Ascending aorta (tissue), 2 donors: ENCODE measurements at regions not wholly inside any gene's neighbourhood (a gene's known extent, or its start where the extent isn't known, plus 50 kb on each side); places are given as distances from the start of the nearest gene placed in this dataset.

Experiments used
- DNase-seq, 2 donors: peaks; one replicate each; pipeline ENCODE4 v3.0.0-alpha.2; 2019; ENCODE audit warnings: low spot score in 2 of 2
- H3K27ac ChIP-seq, 2 donors: fragments of 200-600 bp; sonication (generic); one replicate each; pipeline ENCODE4 v1.5.1; 2016 to 2017; ENCODE audit warnings: mild to moderate bottlenecking in 1 of 2
- H3K27me3 ChIP-seq: fragments of 200-600 bp; sonication (generic); one replicate; pipeline ENCODE4 v1.5.1; 2017
- H3K36me3 ChIP-seq, 2 donors: fragments of 200-600 bp; sonication (generic); one replicate each; pipeline ENCODE4 v1.5.1; 2016
- H3K4me1 ChIP-seq, 2 donors: fragments of 200-600 bp; sonication (generic); one replicate each; pipeline ENCODE4 v1.5.1; 2016 to 2017; ENCODE audit warnings: mild to moderate bottlenecking in 1 of 2
- H3K4me3 ChIP-seq, 2 donors: fragments of 200-600 bp; sonication (generic); one replicate each; pipeline ENCODE4 v1.5.1; 2016 to 2017; ENCODE audit warnings: mild to moderate bottlenecking in 1 of 2
- H3K9me3 ChIP-seq, 2 donors: fragments of 200-600 bp; sonication (generic); one replicate each; pipeline ENCODE4 v1.5.1; 2016
- intact Hi-C: fragments of 100-400 bp; cut with DNase I; formaldehyde crosslinking; loops from one replicate; pipeline ENCODE4 v1.15.1; 2023
- TF ChIP-seq, protein P1 (sequence below), 3 experiments: fragments of 200-600 bp in 2 of 3; fragments of 450-650 bp in 1 of 3; sonication (generic) in 2 of 3; IDR thresholded peaks; one replicate each; pipeline ENCODE4 v1.5.1; 2016 to 2019; ENCODE audit warnings: antibody characterized with exemption in 3 of 3, mild to moderate bottlenecking in 1 of 3, moderate library complexity in 1 of 3

DNA sequence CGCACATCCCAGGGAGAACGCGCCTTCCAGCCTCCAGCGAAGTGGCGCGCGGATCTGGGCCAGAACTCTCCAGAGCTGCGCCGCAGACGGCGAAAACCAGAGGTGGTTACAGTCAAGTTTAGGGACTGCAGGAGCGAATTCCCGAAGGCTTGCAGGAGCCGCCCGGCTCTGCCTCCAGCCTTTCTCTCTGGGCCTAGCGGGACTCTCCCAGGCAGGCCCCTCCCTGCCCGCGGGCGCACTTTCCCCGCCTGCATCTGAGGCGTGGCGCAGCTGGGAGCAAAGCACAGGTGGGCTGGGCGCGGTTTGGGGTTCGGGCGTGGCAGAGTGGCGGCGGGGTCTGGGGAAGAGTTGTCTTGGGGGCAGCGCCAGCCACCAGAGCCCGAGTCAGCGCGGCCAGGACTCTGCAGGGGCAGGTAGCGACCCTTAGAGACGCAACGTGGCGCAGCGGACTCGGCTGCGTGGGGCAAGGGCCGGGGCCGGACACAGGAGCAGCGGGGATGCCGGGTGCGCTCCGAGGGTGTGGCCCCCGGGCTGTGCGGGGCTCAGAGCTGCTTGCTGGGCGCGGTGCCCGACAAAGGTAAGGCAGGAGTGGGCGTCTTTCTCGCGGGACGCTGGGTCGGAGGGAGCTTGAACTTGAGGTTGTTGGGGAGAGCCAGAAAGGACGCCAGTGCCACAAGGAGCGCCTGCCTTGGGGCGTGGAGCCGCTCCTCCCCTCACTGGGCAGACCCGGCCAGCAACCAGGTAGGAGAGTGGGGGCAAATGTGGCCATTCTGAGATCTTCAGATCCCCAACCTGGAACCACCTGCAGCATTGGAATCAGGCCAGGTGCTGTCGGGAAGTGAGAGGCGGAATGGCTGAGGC lies 1126.0 kb downstream of the AACS start:
- no peak for DNase-seq
- H3K27ac ChIP-seq = no peak overlapping the region
- no peaks in the 10 kb centered on the region for H3K27me3 ChIP-seq
- TF ChIP-seq, protein P1, sequence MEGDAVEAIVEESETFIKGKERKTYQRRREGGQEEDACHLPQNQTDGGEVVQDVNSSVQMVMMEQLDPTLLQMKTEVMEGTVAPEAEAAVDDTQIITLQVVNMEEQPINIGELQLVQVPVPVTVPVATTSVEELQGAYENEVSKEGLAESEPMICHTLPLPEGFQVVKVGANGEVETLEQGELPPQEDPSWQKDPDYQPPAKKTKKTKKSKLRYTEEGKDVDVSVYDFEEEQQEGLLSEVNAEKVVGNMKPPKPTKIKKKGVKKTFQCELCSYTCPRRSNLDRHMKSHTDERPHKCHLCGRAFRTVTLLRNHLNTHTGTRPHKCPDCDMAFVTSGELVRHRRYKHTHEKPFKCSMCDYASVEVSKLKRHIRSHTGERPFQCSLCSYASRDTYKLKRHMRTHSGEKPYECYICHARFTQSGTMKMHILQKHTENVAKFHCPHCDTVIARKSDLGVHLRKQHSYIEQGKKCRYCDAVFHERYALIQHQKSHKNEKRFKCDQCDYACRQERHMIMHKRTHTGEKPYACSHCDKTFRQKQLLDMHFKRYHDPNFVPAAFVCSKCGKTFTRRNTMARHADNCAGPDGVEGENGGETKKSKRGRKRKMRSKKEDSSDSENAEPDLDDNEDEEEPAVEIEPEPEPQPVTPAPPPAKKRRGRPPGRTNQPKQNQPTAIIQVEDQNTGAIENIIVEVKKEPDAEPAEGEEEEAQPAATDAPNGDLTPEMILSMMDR (IDR thresholded peaks at IDR 0.05) = no peak
- H3K4me3 ChIP-seq = peak overlapping the region in 1 of 2 donors; percentile 35
- no peaks in the 10 kb centered on the region for H3K9me3 ChIP-seq
- no peaks in the 10 kb centered on the region for H3K4me1 ChIP-seq
- H3K36me3 ChIP-seq = no peaks in the 10 kb centered on the region
- intact Hi-C loops = no loop called here

- no peak for DNase-seq
- Histone ChIP-seq H3K9me3 (no peaks in the 10 kb centered on the region), H3K27me3 (no peaks in the 10 kb centered on the region), H3K27ac (no peak overlapping the region), H3K4me1 (no peaks in the 10 kb centered on the region), H3K36me3 (no peaks in the 10 kb centered on the region), H3K4me3 (no peak overlapping the region)
- TF ChIP-seq, protein P1 (IDR thresholded peaks at IDR 0.05) = no peak
- intact Hi-C loops = no loop called here
These were observed 1126.7 kb downstream of the AACS start for GRCh38 chr12:126191949-126192348.

GRCh38 chr12:126193190-126193589 lies 1128.0 kb downstream of the AACS start:
- Histone ChIP-seq H3K4me3 (no peak overlapping the region), H3K4me1 (no peaks in the 10 kb centered on the region), H3K27ac (no peak overlapping the region), H3K27me3 (no peaks in the 10 kb centered on the region), H3K9me3 (no peaks in the 10 kb centered on the region), H3K36me3 (no peaks in the 10 kb centered on the region)
- no peak for DNase-seq
- intact Hi-C loops = no loop called here
- TF ChIP-seq, protein P1 (IDR thresholded peaks at IDR 0.05) = no peak

- H3K27ac ChIP-seq = no peak overlapping the region
- no peak for DNase-seq
- no peaks in the 10 kb centered on the region for H3K9me3 ChIP-seq
- no peak overlapping the region for H3K4me3 ChIP-seq
- TF ChIP-seq, protein P1 (IDR thresholded peaks at IDR 0.05) = no peak
- intact Hi-C loops = no loop called here
- H3K27me3 ChIP-seq = no peaks in the 10 kb centered on the region
- H3K4me1 ChIP-seq = no peaks in the 10 kb centered on the region
- no peaks in the 10 kb centered on the region for H3K36me3 ChIP-seq
These were observed 1131.0 kb downstream of the AACS start for GRCh38 chr12:126196263-126196662.

DNA sequence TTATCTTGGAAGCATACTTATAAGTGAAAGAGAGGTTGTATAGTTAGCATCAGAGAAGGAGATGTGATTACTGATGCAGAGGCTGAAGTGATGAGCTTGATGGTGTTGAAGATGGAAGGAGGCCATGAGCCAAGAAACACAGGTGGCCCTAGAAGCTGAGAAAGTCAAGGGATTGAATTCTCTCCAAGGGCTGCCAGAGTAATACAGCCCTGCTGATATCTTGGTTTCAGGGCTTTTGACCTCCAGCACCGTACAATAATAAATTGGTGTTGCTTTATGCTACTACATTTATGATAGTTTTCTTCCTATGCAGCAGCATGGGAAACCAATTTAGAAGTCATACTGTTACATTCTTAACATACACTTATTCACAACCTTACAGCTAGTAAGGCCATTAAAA lies 1133.3 kb downstream of the AACS start:
- Histone ChIP-seq H3K36me3 (no peaks in the 10 kb centered on the region), H3K4me3 (no peak overlapping the region), H3K27ac (no peak overlapping the region), H3K4me1 (no peaks in the 10 kb centered on the region), H3K27me3 (no peaks in the 10 kb centered on the region), H3K9me3 (no peaks in the 10 kb centered on the region)
- TF ChIP-seq, protein P1 (IDR thresholded peaks at IDR 0.05) = no peak
- intact Hi-C loops = no loop called here
- no peak for DNase-seq
